ENCODE measurements at regions not wholly inside any gene's neighbourhood (a gene's known extent, or its start where the extent isn't known, plus 50 kb on each side); places are given as distances from the start of the nearest gene placed in this dataset.

GRCh38 chr6:105824732-105825131 is 261.4 kb upstream of the PRDM1 start:
- no peaks in the 10 kb centered on the region for H3K36me3 ChIP-seq
- H3K4me3 ChIP-seq = no peak overlapping the region
- H3K9me3 ChIP-seq = no peaks in the 10 kb centered on the region
- H3K27ac ChIP-seq = no peak overlapping the region
- ATAC-seq = no peak
- intact Hi-C loops (cut with DNase I) = no loop called here
- no peaks in the 10 kb centered on the region for H3K27me3 ChIP-seq (ENCODE audit: low read depth)
- no peaks in the 10 kb centered on the region for H3K4me1 ChIP-seq
- no peak for TF ChIP-seq CTCF (IDR thresholded peaks at IDR 0.05)
- DNase-seq = no peak

- no peak for DNase-seq
These were observed 264.4 kb upstream of the PRDM1 start for GRCh38 chr6:105821777-105822176.

GRCh38 chr6:105821027-105821426 is 265.1 kb upstream of the PRDM1 start:
- DNase-seq (no peak), ATAC-seq (no peak)
- Histone ChIP-seq H3K27ac (no peak overlapping the region), H3K27me3 (ENCODE audit: low read depth) (no peaks in the 10 kb centered on the region), H3K9me3 (no peaks in the 10 kb centered on the region), H3K36me3 (no peaks in the 10 kb centered on the region), H3K4me3 (no peak overlapping the region), H3K4me1 (no peaks in the 10 kb centered on the region)
- TF ChIP-seq CTCF (IDR thresholded peaks at IDR 0.05) = no peak
- intact Hi-C loops (cut with DNase I) = no loop called here

More at GRCh38 chr6:105821777-105822176, 264.4 kb upstream of the PRDM1 start:
- ATAC-seq = no peak
- no peak for TF ChIP-seq CTCF (IDR thresholded peaks at IDR 0.05)
- no peak overlapping the region for H3K4me3 ChIP-seq
- no peaks in the 10 kb centered on the region for H3K36me3 ChIP-seq
- no peaks in the 10 kb centered on the region for H3K27me3 ChIP-seq (ENCODE audit: low read depth)
- no peaks in the 10 kb centered on the region for H3K9me3 ChIP-seq
- no peaks in the 10 kb centered on the region for H3K4me1 ChIP-seq
- intact Hi-C loops (cut with DNase I) = no loop called here
- H3K27ac ChIP-seq = no peak overlapping the region

- Histone ChIP-seq H3K4me3 (no peak overlapping the region), H3K9me3 (no peaks in the 10 kb centered on the region), H3K27ac (no peak overlapping the region), H3K4me1 (no peaks in the 10 kb centered on the region), H3K36me3 (no peaks in the 10 kb centered on the region), H3K27me3 (ENCODE audit: low read depth) (no peaks in the 10 kb centered on the region)
- TF ChIP-seq CTCF (IDR thresholded peaks at IDR 0.05) = no peak
- no peak for DNase-seq
- ATAC-seq = peak in 1 of 2 donors; percentile 12
- intact Hi-C loops (cut with DNase I) = no loop called here
These were observed 266.4 kb upstream of the PRDM1 start for GRCh38 chr6:105819745-105820144.

GRCh38 chr6:105818505-105818904 is 267.6 kb upstream of the PRDM1 start:
- Histone ChIP-seq H3K27me3 (ENCODE audit: low read depth) (no peaks in the 10 kb centered on the region), H3K4me3 (no peak overlapping the region), H3K27ac (no peak overlapping the region), H3K36me3 (no peaks in the 10 kb centered on the region), H3K4me1 (no peaks in the 10 kb centered on the region), H3K9me3 (no peaks in the 10 kb centered on the region)
- ATAC-seq = no peak
- intact Hi-C loops (cut with DNase I) = no loop called here
- no peak for DNase-seq
- no peak for TF ChIP-seq CTCF (IDR thresholded peaks at IDR 0.05)

- Histone ChIP-seq H3K4me1 (no peaks in the 10 kb centered on the region), H3K9me3 (no peaks in the 10 kb centered on the region), H3K36me3 (no peaks in the 10 kb centered on the region), H3K4me3 (no peak overlapping the region), H3K27me3 (ENCODE audit: low read depth) (no peaks in the 10 kb centered on the region), H3K27ac (no peak overlapping the region)
- intact Hi-C loops (cut with DNase I) = no loop called here
- DNase-seq (no peak), ATAC-seq (no peak)
- TF ChIP-seq CTCF (IDR thresholded peaks at IDR 0.05) = no peak
These were observed 268.2 kb upstream of the PRDM1 start for GRCh38 chr6:105817961-105818360.

Data from lower lobe of right lung (tissue), 2 donors.